Endodermal cell (in vitro differentiated cells): ENCODE measurements at regions not wholly inside any gene's neighbourhood (a gene's known extent, or its start where the extent isn't known, plus 50 kb on each side); places are given as distances from the start of the nearest gene placed in this dataset.
"Not testable (repeated sequence)": the region's sequence is repeated elsewhere in the genome, so short reads cannot be mapped to it uniquely, and the experiment has no call there.

Experiments
- DNase-seq: peaks from one replicate; pipeline ENCODE4 v3.0.0-alpha.2; 2017
- H3K27ac ChIP-seq: 2 replicates; pipeline ENCODE4 v1.5.1; 2013; ENCODE audit warnings: mild to moderate bottlenecking, low read depth, low read length, moderate library complexity
- H3K27me3 ChIP-seq: 2 replicates; pipeline ENCODE4 v1.6.1; 2013; ENCODE audit warnings: mild to moderate bottlenecking, low read length, moderate library complexity; ENCODE audit not compliant: insufficient read depth, control insufficient read depth, poor library complexity, severe bottlenecking
- H3K36me3 ChIP-seq: 2 replicates; pipeline ENCODE4 v1.7.0; 2013; ENCODE audit warnings: mild to moderate bottlenecking, low read length, moderate library complexity; ENCODE audit not compliant: control insufficient read depth, insufficient read depth
- H3K4me1 ChIP-seq: one replicate; pipeline ENCODE4 v1.7.0; 2013; ENCODE audit warnings: low read length; ENCODE audit not compliant: control insufficient read depth, insufficient read depth
- H3K4me3 ChIP-seq: 2 replicates; pipeline ENCODE4 v1.5.1; 2013; ENCODE audit warnings: mild to moderate bottlenecking, low read length, moderate library complexity
- H3K9ac ChIP-seq: 2 replicates; pipeline ENCODE4 v1.6.1; 2013; ENCODE audit warnings: mild to moderate bottlenecking, low read length, moderate library complexity; ENCODE audit not compliant: poor library complexity, severe bottlenecking; ENCODE audit errors: extremely low read depth
- H3K9me3 ChIP-seq: 2 replicates; pipeline ENCODE4 v1.6.1; 2013; ENCODE audit warnings: mild to moderate bottlenecking, low read length, moderate library complexity; ENCODE audit not compliant: control insufficient read depth
- H3K27ac Mint-ChIP-seq: 2 replicates; pipeline ENCODE4 v1.8.0; 2020; ENCODE audit warnings: mixed read lengths
- H3K27me3 Mint-ChIP-seq: 2 replicates; pipeline ENCODE4 v1.8.0; 2021; ENCODE audit warnings: mild to moderate bottlenecking, mixed read lengths; ENCODE audit not compliant: insufficient read depth
- H3K36me3 Mint-ChIP-seq: 2 replicates; pipeline ENCODE4 v1.8.0; 2020; ENCODE audit warnings: low read depth, mixed read lengths
- H3K4me1 Mint-ChIP-seq: 2 replicates; pipeline ENCODE4 v1.8.0; 2020; ENCODE audit warnings: mixed read lengths
- H3K4me3 Mint-ChIP-seq: 2 replicates; pipeline ENCODE4 v1.8.0; 2020; ENCODE audit warnings: mild to moderate bottlenecking, moderate library complexity, mixed read lengths
- H3K9me3 Mint-ChIP-seq: 2 replicates; pipeline ENCODE4 v1.8.0; 2020; ENCODE audit warnings: mild to moderate bottlenecking, mixed read lengths
- CTCF ChIP-seq: fragments of 200-600 bp; sonication (generic); conservative IDR thresholded peaks from 2 replicates; pipeline ENCODE4 v1.5.0; 2021; ENCODE audit warnings: antibody characterized with exemption, mild to moderate bottlenecking
- WGBS, 2 experiments: methylation state at CpG; one replicate each; pipeline versions ENCODE4 v1.1.5 to v1.1.7; 2013; ENCODE audit warnings: missing lambda C conversion rate in 2 of 2, mixed read lengths in 1 of 2; ENCODE audit not compliant: insufficient coverage in 1 of 2, insufficient read length in 1 of 2; 5-methylcytosine and 5-hydroxymethylcytosine counted together

GRCh38 chr3:152213203-152213602 is 55.5 kb upstream of the MBNL1 start:
- DNase-seq, result no peak
- no peaks in the 10 kb centered on the region for H3K36me3 ChIP-seq
- Mint-ChIP-seq H3K4me1 (peaks cover 13% of the 10 kb centered on the region), H3K4me3 (no peak overlapping the region), H3K27ac (no peak overlapping the region), H3K9me3 (peaks cover 5% of the 10 kb centered on the region), H3K36me3 (no peaks in the 10 kb centered on the region), H3K27me3 (peaks cover 60% of the 10 kb centered on the region)
- no peak overlapping the region for H3K9ac ChIP-seq
- no peak for TF ChIP-seq CTCF
- no peak overlapping the region for H3K27ac ChIP-seq
- H3K4me3 ChIP-seq, result no peak overlapping the region
- H3K9me3 ChIP-seq, result no peaks in the 10 kb centered on the region
- no peaks in the 10 kb centered on the region for H3K4me1 ChIP-seq
- peaks cover 69% of the 10 kb centered on the region for H3K27me3 ChIP-seq

- H3K36me3 Mint-ChIP-seq, result no peaks in the 10 kb centered on the region
- H3K4me3 Mint-ChIP-seq, result no peak overlapping the region
- Histone ChIP-seq H3K4me3 (no peak overlapping the region), H3K27ac (no peak overlapping the region), H3K9ac (no peak overlapping the region), H3K36me3 (no peaks in the 10 kb centered on the region), H3K9me3 (no peaks in the 10 kb centered on the region), H3K4me1 (no peaks in the 10 kb centered on the region), H3K27me3 (peaks cover 66% of the 10 kb centered on the region)
- H3K4me1 Mint-ChIP-seq, result peaks cover 13% of the 10 kb centered on the region
- TF ChIP-seq CTCF, result no peak
- 100% methylated on average over 1 of the region's 1 CpG; no CpG with 5 or more reads in 1 of the 2 experiments for WGBS, 2 experiments
- H3K9me3 Mint-ChIP-seq, result peaks cover 6% of the 10 kb centered on the region
- H3K27me3 Mint-ChIP-seq, result peaks cover 55% of the 10 kb centered on the region
- no peak overlapping the region for H3K27ac Mint-ChIP-seq
- DNase-seq, result no peak
These were observed 54.8 kb upstream of the MBNL1 start for GRCh38 chr3:152213938-152214337.

DNA sequence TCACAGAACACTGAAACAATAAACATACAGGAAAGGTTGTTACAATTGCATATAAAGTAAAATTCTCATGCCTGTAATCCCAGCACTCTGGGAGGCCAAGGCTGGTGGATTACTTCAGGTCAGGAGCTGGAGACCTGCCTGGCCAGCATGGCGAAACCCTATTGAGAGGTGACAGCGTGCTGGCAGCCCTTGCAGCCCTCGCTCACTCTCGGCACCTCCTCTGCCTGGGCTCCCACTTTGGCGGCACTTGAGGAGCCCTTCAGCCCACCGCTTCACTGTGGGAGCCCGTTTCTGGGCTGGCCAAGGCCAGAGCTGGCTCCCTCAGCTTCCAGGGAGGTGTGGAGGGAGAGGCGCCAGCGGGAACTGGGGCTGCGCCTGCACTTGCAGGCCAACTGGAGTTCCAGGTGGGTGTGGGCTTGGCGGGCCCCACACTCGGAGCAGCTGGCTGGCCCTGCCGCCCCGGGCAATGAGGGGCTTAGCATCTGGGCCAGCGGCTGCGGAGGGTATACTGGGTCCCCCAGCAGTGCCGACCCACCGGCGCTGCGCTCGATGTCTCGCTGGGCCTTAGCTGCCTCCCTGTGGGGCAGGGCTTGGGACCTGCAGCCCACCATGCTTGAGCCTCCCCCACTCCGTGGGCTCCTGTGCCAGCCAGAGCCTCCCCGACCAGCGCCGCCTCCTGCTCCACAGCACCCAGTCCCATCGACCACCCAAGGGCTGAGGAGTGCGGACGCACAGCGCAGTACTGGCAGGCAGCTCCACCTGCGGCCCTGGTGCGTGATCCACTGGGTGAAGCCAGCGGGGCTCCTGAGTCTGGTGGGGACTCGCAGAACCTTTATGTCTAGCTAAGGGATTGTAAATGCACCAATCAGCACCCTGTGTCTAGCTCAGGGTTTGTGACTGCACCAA is 51.5 kb upstream of the MBNL1 start:
- H3K4me3 Mint-ChIP-seq, H3K27ac Mint-ChIP-seq, H3K36me3 ChIP-seq, H3K4me1 ChIP-seq, H3K36me3 Mint-ChIP-seq, H3K9ac ChIP-seq, H3K9me3 ChIP-seq, H3K27ac ChIP-seq, H3K4me3 ChIP-seq, H3K4me1 Mint-ChIP-seq, DNase-seq, H3K9me3 Mint-ChIP-seq: not testable (repeated sequence)
- peaks cover 58% of the 10 kb centered on the region for H3K27me3 Mint-ChIP-seq
- WGBS, 2 experiments, result 95 to 96% methylated on average over 4 to 34 of the region's 34 CpGs
- peaks cover 63% of the 10 kb centered on the region for H3K27me3 ChIP-seq
